ENCODE measurements at regions not wholly inside any gene's neighbourhood (a gene's known extent, or its start where the extent isn't known, plus 50 kb on each side); places are given as distances from the start of the nearest gene placed in this dataset.
"Not testable (repeated sequence)": the region's sequence is repeated elsewhere in the genome, so short reads cannot be mapped to it uniquely, and the experiment has no call there.

GRCh38 chr5:68861099-68861498 is 232.7 kb upstream of the SLC30A5 start:
- no peaks in the 10 kb centered on the region for H3K4me1 ChIP-seq (ENCODE audit: control insufficient read depth, insufficient read depth, low read length)
- no peak overlapping the region for H3K4me3 ChIP-seq (ENCODE audit: low read length)
- Mint-ChIP-seq H3K4me3 (no peak overlapping the region), H3K4me1 (no peaks in the 10 kb centered on the region), H3K36me3 (ENCODE audit: low read depth) (no peaks in the 10 kb centered on the region), H3K27ac (no peak overlapping the region), H3K9me3 (peaks cover 19% of the 10 kb centered on the region), H3K27me3 (ENCODE audit: insufficient read depth) (no peaks in the 10 kb centered on the region)
- no peak overlapping the region for H3K9ac ChIP-seq (ENCODE audit: extremely low read depth, low read length, poor library complexity, severe bottlenecking)
- no peaks in the 10 kb centered on the region for H3K36me3 ChIP-seq (ENCODE audit: control insufficient read depth, insufficient read depth, low read length)
- peaks cover 15% of the 10 kb centered on the region for H3K9me3 ChIP-seq (ENCODE audit: control insufficient read depth, low read length)
- no peaks in the 10 kb centered on the region for H3K27me3 ChIP-seq (ENCODE audit: control insufficient read depth, insufficient read depth, low read length, poor library complexity, severe bottlenecking)
- DNase-seq = no peak
- H3K27ac ChIP-seq (ENCODE audit: low read depth, low read length) = no peak overlapping the region
- TF ChIP-seq CTCF (conservative IDR thresholded peaks at IDR 0.05) = no peak

GRCh38 chr5:68862560-68862959 is 231.3 kb upstream of the SLC30A5 start:
- H3K27ac ChIP-seq (ENCODE audit: low read depth, low read length) = no peak overlapping the region
- Mint-ChIP-seq H3K4me3 (no peak overlapping the region), H3K36me3 (ENCODE audit: low read depth) (no peaks in the 10 kb centered on the region), H3K27me3 (ENCODE audit: insufficient read depth) (no peaks in the 10 kb centered on the region), H3K4me1 (no peaks in the 10 kb centered on the region), H3K9me3 (peaks cover 19% of the 10 kb centered on the region), H3K27ac (no peak overlapping the region)
- TF ChIP-seq CTCF (conservative IDR thresholded peaks at IDR 0.05) = no peak
- H3K36me3 ChIP-seq (ENCODE audit: control insufficient read depth, insufficient read depth, low read length) = no peaks in the 10 kb centered on the region
- no peak overlapping the region for H3K4me3 ChIP-seq (ENCODE audit: low read length)
- H3K9ac ChIP-seq (ENCODE audit: extremely low read depth, low read length, poor library complexity, severe bottlenecking) = no peak overlapping the region
- peaks cover 15% of the 10 kb centered on the region for H3K9me3 ChIP-seq (ENCODE audit: control insufficient read depth, low read length)
- WGBS, 2 experiments (ENCODE audit: insufficient coverage in 1 of 2, insufficient read length in 1 of 2) = 88 to 100% methylated on average over 3 to 5 of the region's 5 CpGs
- no peaks in the 10 kb centered on the region for H3K4me1 ChIP-seq (ENCODE audit: control insufficient read depth, insufficient read depth, low read length)
- H3K27me3 ChIP-seq (ENCODE audit: control insufficient read depth, insufficient read depth, low read length, poor library complexity, severe bottlenecking) = no peaks in the 10 kb centered on the region
- no peak for DNase-seq

- H3K27ac Mint-ChIP-seq; H3K27ac ChIP-seq (ENCODE audit: low read depth, low read length); H3K27me3 ChIP-seq (ENCODE audit: control insufficient read depth, insufficient read depth, low read length, poor library complexity, severe bottlenecking); H3K4me1 ChIP-seq (ENCODE audit: control insufficient read depth, insufficient read depth, low read length); H3K4me3 Mint-ChIP-seq; H3K4me3 ChIP-seq (ENCODE audit: low read length); H3K36me3 Mint-ChIP-seq (ENCODE audit: low read depth); DNase-seq; H3K36me3 ChIP-seq (ENCODE audit: control insufficient read depth, insufficient read depth, low read length); H3K4me1 Mint-ChIP-seq; H3K27me3 Mint-ChIP-seq (ENCODE audit: insufficient read depth); H3K9ac ChIP-seq (ENCODE audit: extremely low read depth, low read length, poor library complexity, severe bottlenecking): not testable (repeated sequence)
- peaks cover 15% of the 10 kb centered on the region for H3K9me3 ChIP-seq (ENCODE audit: control insufficient read depth, low read length)
- 83 to 89% methylated on average over 3 to 11 of the region's 11 CpGs for WGBS, 2 experiments (ENCODE audit: insufficient coverage in 1 of 2, insufficient read length in 1 of 2)
- H3K9me3 Mint-ChIP-seq = peaks cover 17% of the 10 kb centered on the region
Observed at GRCh38 chr5:68865192-68865591, 228.6 kb upstream of the SLC30A5 start.

GRCh38 chr5:68872088-68872839 is 221.6 kb upstream of the SLC30A5 start:
- Histone ChIP-seq H3K9me3 (ENCODE audit: control insufficient read depth, low read length) (no peaks in the 10 kb centered on the region), H3K36me3 (ENCODE audit: control insufficient read depth, insufficient read depth, low read length) (no peaks in the 10 kb centered on the region), H3K27ac (ENCODE audit: low read depth, low read length) (no peak overlapping the region), H3K9ac (ENCODE audit: extremely low read depth, low read length, poor library complexity, severe bottlenecking) (no peak overlapping the region), H3K27me3 (ENCODE audit: control insufficient read depth, insufficient read depth, low read length, poor library complexity, severe bottlenecking) (no peaks in the 10 kb centered on the region), H3K4me3 (ENCODE audit: low read length) (no peak overlapping the region), H3K4me1 (ENCODE audit: control insufficient read depth, insufficient read depth, low read length) (no peaks in the 10 kb centered on the region)
- Mint-ChIP-seq H3K36me3 (ENCODE audit: low read depth) (no peaks in the 10 kb centered on the region), H3K9me3 (peaks cover 1% of the 10 kb centered on the region), H3K27me3 (ENCODE audit: insufficient read depth) (no peaks in the 10 kb centered on the region), H3K4me3 (no peak overlapping the region), H3K27ac (no peak overlapping the region), H3K4me1 (peaks cover 3% of the 10 kb centered on the region)
- DNase-seq = no peak
- WGBS, 2 experiments (ENCODE audit: insufficient coverage in 1 of 2, insufficient read length in 1 of 2) = 70 to 84% methylated on average over 3 to 6 of the region's 6 CpGs
- TF ChIP-seq CTCF (conservative IDR thresholded peaks at IDR 0.05) = no peak
